ENCODE measurements at regions not wholly inside any gene's neighbourhood (a gene's known extent, or its start where the extent isn't known, plus 50 kb on each side); places are given as distances from the start of the nearest gene placed in this dataset.
"Not testable (repeated sequence)": the region's sequence is repeated elsewhere in the genome, so short reads cannot be mapped to it uniquely, and the experiment has no call there.

DNA sequence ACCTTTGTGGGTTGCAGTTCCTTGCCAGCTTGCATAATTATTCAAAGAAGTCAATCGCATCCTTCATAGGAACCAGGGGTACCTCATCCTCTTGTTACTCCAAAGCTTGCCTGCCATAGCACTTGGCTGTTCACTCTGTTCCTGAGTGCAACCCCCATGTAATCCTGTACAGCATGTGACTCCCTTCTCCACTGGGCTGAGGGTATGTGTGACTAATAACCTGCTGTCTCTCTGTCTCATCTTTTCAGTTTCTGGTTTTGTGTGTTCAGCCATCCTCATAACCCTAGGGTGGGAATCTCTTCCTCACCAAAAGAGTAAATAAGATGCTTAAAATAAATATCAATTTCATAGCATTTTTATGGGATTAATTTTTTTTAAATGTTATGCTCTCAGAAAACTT is 351.9 kb downstream of the S1PR1 start:
- no peak for DNase-seq

GRCh38 chr1:101592845-101593244 is 356.0 kb downstream of the S1PR1 start:
- DNase-seq: no peak

- no peak for DNase-seq
These were observed 359.1 kb downstream of the S1PR1 start for GRCh38 chr1:101595881-101596374.

GRCh38 chr1:101600615-101601014 is 363.8 kb downstream of the S1PR1 start:
- DNase-seq: not testable (repeated sequence)

GRCh38 chr1:101603726-101604125 is 366.9 kb downstream of the S1PR1 start:
- DNase-seq: no peak

DNA sequence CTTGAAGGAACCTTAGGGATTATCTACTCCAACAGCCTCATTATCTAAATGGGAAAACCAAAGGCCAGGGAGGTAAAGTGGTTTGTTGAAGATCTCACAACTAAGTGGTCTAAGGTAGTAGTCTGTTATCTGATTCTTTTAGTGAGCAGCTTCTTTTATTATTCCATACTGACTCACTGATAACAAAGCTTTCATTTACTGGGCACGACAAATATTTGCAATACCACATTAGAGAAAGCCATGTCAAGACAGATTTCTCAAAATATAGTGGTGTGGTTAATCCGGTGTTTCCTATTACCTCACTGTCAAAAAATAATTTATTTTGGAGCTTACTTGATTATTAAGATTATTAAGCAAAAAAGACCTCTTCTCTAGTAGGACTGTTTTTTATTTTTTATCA is 369.1 kb downstream of the S1PR1 start:
- DNase-seq: no peak

- no peak for DNase-seq
These were observed 376.7 kb downstream of the S1PR1 start for GRCh38 chr1:101613546-101613945.

- no peak for DNase-seq
These were observed 377.8 kb downstream of the OLFM3 start for GRCh38 chr1:101618900-101619299.

- no peak for DNase-seq
These were observed 364.0 kb downstream of the OLFM3 start for GRCh38 chr1:101632548-101633272.

DNA sequence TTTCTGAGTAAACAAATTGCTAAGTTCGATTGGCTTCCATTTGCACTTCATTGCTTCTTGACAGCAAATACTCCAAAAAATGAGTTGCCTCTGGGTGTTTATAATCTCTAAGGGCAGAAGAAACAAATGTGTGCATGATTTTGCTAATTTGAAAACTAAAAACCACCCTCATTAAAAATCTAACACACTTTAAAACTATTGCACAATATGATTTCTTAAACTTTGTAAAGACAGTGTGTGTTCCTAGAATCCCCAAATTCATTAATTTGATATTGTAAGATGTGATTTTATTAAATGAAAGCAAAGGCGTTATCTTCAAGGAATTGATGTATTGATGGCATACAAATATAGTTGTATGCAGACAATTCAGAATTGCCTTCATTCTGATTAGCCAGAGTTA is 350.9 kb downstream of the OLFM3 start:
- DNase-seq: no peak

DNA sequence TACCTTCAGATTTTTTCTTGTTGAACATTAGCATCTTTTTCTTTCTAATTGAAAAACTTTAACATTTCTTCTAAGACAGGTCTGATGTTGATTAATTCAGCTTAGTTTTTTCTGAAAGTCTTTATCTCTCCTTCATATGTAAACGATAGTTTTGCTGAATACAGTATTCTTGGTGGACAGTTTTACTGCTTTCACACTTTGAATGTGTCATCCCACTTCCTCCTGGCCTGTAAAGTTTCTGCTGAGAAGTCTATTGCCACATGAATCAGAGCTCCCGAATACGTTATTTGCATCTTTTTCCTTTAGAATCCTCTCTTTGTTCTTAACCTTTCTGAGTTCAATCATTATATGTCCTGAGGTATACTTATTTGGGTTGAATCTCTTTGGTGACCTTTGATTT is 344.2 kb downstream of the OLFM3 start:
- no peak for DNase-seq

DNA sequence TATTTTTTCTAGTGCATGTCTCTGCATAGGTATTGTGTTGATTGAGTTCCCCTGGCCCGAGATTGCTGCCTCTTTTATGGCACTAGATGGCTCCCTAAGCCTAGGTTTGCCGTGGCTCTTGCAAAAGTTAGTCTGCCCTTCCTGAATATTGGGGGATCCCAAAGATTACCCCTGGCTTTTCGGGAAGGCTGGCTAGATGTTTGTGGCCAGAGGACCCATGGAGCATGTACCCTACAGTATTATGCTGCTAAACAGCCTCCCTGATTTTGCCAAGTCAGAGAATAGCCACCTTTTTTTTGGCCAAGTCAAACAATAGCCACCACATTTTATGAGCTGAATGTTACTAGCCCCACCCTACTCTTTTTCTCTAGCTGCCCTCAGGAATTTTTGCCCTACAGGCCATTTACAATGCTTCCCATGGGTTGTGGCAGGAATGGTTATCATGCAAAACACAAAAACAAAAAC is 343.2 kb downstream of the OLFM3 start:
- no peak for DNase-seq

DNA sequence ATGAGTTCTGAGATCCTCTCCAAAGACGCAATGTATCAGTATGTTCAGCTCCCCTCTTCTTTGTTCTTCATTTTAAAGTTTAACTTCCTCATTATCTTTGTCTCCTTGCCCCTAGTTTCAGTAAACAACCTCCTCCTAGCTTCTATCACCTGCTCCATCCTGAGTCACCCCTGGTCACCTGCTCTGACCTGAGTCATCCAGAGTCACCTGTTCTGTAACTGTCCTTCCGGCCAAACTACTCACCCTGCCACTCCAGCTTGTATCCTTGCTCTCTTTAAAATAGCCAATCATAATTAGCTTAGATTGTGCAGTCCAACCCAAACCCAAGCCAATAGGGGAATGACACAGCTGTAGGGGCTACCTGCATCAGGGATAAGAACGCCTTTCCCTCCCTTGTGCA is 332.0 kb downstream of the OLFM3 start:
- no peak for DNase-seq

DNA sequence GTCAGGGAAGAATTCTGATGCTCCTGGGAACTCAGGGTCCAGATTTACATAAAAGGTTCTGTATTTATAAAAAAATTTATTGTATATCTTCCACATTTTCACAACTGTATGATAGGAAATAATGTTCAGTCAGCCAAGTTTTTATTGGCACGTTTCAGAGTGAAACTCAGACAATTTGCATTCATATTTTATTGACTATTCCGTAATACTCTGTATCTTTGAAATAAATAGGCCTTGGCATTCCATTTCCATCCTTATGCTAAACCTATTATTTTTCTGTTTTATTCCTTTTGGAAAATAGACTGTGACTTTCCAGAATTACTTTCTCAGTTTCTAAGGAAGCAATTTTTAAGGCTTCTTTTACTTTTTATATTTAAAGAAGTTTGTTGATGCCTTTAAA is 329.0 kb downstream of the OLFM3 start:
- DNase-seq: no peak

- DNase-seq: no peak
These were observed 313.6 kb downstream of the OLFM3 start for GRCh38 chr1:101683136-101683535.

DNA sequence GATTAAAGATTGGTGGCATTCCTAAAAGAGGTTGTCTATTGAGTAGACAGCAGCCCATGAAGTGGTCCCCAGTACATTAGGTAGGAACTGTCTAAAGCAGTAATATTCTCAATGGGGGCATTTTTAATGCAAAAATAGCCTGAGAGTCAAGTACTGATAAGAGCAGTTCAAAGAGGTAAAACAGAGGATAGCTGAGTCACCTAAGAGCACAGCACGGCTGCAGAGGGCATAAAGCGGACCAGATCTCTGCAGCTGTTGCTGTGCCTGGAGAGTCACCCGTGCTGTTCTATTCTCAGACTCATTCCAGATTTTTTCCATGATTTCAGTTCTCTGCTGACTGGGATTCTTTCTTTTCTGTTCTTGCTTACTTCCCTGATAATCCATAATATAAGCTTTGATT is 313.2 kb downstream of the OLFM3 start:
- DNase-seq: no peak

DNA sequence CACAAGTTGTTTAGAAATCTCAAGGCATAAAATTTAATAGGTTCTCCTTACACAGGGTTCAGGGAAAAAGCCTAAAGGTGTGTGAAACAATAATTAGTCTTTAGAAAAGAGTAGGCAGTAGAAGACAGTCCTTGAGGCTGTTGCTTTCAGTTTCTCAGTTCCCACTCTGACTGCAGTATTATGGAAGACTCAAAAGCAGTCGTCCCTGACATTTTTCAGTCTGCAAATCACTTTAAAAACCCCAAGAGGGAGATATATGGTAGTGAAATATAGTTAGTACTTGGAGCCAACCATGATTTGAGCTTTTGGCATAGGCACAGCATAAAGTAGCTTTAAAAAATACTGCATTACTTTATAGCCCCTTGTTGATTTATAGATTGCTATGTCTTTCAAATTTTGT is 299.7 kb downstream of the OLFM3 start:
- no peak for DNase-seq

DNA sequence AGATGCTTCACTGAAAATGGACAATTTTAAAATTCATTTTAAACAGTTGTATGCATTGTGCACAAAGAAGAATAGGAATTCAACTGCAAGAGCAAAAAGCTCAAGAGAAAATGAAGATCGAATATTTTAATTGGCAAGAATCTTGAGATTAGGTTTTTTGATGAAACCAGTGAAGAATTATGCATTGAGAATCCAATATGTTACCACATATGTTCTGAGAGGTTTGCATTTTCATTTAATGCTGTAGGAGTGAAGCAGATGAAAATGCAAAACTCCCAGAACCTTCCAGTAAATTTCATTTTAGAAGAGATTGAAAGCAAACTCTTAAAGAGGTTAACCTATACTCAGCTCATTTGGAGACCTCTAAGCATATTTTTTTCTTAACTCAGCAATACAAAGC is 298.0 kb downstream of the OLFM3 start:
- no peak for DNase-seq

DNA sequence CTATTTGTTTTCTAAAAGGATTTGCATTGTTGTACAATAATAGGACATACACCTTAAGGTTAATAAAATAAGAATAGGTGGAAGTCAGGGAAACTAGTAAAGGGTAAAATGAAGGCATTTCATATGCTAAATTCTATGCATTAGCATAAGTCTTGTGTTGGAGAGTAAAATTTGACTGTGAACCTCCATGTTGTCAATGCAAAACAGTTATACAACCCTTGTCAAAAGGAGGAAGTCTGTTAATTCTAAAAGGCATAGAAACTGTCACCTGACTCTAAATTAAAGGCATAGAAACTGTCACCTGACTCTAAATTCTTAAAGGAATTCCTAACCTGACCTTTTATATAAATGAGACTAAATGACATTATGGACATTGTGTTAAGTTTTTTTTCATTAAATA is 291.8 kb downstream of the OLFM3 start:
- DNase-seq: no peak

- DNase-seq: no peak
These were observed 290.4 kb downstream of the OLFM3 start for GRCh38 chr1:101706366-101706765.

GRCh38 chr1:101709721-101710120 is 287.0 kb downstream of the OLFM3 start:
- no peak for DNase-seq

DNA sequence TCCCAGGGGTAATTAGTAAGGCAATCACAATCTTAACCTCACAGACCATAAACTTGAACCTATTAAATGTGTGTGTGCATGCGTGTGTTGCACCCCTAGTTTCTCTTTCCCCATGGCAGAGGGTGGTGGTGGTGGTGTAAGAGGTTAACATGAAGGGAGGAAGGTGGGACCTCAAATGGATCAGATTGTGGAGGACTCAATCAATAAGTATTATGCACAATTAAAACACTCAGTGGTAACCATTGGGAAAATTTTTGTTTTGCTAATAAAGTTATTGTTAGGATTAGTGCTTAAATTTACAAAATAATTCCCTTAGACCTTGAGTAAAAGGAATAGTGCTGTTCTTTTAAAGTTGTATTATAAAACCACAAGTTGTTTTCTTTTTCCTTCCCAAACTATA is 283.0 kb downstream of the OLFM3 start:
- no peak for DNase-seq

DNA sequence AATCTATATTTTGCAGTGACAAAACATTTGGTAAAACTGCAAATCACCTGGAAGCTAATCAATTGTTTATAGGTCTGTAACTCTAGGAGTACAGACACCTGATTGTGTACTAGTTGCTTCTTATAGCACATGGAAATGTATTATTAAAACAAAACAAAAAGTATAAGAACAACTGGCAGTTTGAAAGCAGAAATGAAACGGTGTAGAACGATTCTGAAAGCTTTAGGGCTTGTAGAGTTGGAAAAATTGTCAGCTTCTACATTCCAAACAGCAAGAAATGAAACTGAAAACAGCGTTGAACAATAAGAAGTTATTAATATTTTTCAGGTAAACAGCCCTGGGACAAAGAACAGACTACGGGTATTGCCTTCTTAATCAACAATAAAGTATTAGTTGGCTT is 273.3 kb downstream of the OLFM3 start:
- DNase-seq: no peak

DNA sequence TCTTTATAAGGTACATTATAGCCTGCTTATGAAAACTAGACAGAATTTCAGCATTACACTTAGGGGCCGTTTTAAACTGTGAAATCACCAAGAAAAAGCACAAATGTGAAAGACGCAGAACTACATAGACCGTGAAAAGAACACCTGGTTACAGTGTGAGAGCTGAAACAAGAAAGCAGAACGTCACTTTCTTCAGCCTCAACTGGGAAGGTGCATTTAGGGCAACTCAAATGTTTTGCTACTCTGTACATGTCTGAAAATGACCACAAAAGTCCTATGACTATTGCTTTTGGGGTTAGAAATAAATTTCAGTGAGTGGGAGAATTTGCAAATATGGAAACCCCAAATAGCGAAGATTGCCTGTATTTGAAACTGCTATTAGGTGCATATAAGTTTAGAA is 268.7 kb downstream of the OLFM3 start:
- no peak for DNase-seq

DNA sequence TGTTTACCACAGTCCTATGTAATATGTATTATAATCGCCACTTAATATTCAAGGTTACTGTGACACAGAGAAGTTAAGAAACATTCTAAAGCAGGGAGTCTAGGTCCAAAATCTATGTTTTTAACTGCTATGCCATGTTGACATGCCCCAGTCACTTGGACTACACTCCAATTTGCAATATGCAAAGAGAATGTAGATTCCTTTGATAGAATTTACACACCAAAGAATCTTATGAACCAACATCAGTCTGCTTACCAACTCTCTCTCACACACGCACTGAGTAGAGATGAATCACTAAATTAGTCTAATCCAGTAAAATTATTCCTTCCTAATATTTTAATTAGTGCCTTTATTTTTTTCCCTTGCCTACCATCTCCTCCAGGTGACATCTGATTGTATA is 266.2 kb downstream of the OLFM3 start:
- DNase-seq: no peak

All from stimulated activated naive CD4-positive, alpha-beta T cell treated with Interleukin-2 at 50 U/mL for 16 hours (primary cell).